ENCODE measurements at regions not wholly inside any gene's neighbourhood (a gene's known extent, or its start where the extent isn't known, plus 50 kb on each side); places are given as distances from the start of the nearest gene placed in this dataset.
A peak's percentile ranks its signal among the peaks of the same experiment; 100 is the strongest.

GRCh38 chr10:78849115-78849514, 219.7 kb upstream of the ZMIZ1 start:
- H3K36me3 Mint-ChIP-seq (ENCODE audit: unreplicated experiment): no peaks in the 10 kb centered on the region
- H3K9me3 Mint-ChIP-seq (ENCODE audit: unreplicated experiment): peaks cover 13% of the 10 kb centered on the region
- H3K4me3 Mint-ChIP-seq (ENCODE audit: unreplicated experiment): no peak overlapping the region

GRCh38 chr10:78849731-78850130, 219.0 kb upstream of the ZMIZ1 start:
- Mint-ChIP-seq H3K27ac (ENCODE audit: unreplicated experiment) (no peak overlapping the region), H3K4me1 (ENCODE audit: low read depth, unreplicated experiment) (peaks cover 33% of the 10 kb centered on the region), H3K27me3 (ENCODE audit: unreplicated experiment) (peaks cover 19% of the 10 kb centered on the region), H3K36me3 (ENCODE audit: unreplicated experiment) (no peaks in the 10 kb centered on the region), H3K9me3 (ENCODE audit: unreplicated experiment) (peaks cover 13% of the 10 kb centered on the region), H3K4me3 (ENCODE audit: unreplicated experiment) (no peak overlapping the region)
- no peak for DNase-seq
- no peak for TF ChIP-seq CTCF (IDR thresholded peaks at IDR 0.05; ENCODE audit: partially characterized antibody, unreplicated experiment)

More at GRCh38 chr10:78849115-78849514, 219.7 kb upstream of the ZMIZ1 start:
- Mint-ChIP-seq H3K4me1 (ENCODE audit: low read depth, unreplicated experiment) (peaks cover 33% of the 10 kb centered on the region), H3K27ac (ENCODE audit: unreplicated experiment) (no peak overlapping the region), H3K27me3 (ENCODE audit: unreplicated experiment) (peaks cover 19% of the 10 kb centered on the region)
- no peak for DNase-seq
- no peak for TF ChIP-seq CTCF (IDR thresholded peaks at IDR 0.05; ENCODE audit: partially characterized antibody, unreplicated experiment)

- Mint-ChIP-seq H3K4me3 (ENCODE audit: unreplicated experiment) (no peak overlapping the region), H3K27ac (ENCODE audit: unreplicated experiment) (peak overlapping the region; percentile 95)
- TF ChIP-seq CTCF (IDR thresholded peaks at IDR 0.05; ENCODE audit: partially characterized antibody, unreplicated experiment): no peak
These were observed 217.9 kb upstream of the ZMIZ1 start for GRCh38 chr10:78850644-78851435.

GRCh38 chr10:78851647-78852046, 217.1 kb upstream of the ZMIZ1 start:
- Mint-ChIP-seq H3K4me1 (ENCODE audit: low read depth, unreplicated experiment) (peaks cover 26% of the 10 kb centered on the region), H3K9me3 (ENCODE audit: unreplicated experiment) (peaks cover 13% of the 10 kb centered on the region), H3K27ac (ENCODE audit: unreplicated experiment) (peak overlapping the region; percentile 95), H3K27me3 (ENCODE audit: unreplicated experiment) (peaks cover 16% of the 10 kb centered on the region), H3K36me3 (ENCODE audit: unreplicated experiment) (no peaks in the 10 kb centered on the region), H3K4me3 (ENCODE audit: unreplicated experiment) (peak overlapping the region; percentile 67)
- peak; percentile 66 for DNase-seq
- no peak for TF ChIP-seq CTCF (IDR thresholded peaks at IDR 0.05; ENCODE audit: partially characterized antibody, unreplicated experiment)

More at GRCh38 chr10:78850644-78851435, 217.9 kb upstream of the ZMIZ1 start:
- peaks cover 13% of the 10 kb centered on the region for H3K9me3 Mint-ChIP-seq (ENCODE audit: unreplicated experiment)
- no peaks in the 10 kb centered on the region for H3K36me3 Mint-ChIP-seq (ENCODE audit: unreplicated experiment)
- peaks cover 30% of the 10 kb centered on the region for H3K4me1 Mint-ChIP-seq (ENCODE audit: low read depth, unreplicated experiment)
- no peak for DNase-seq
- H3K27me3 Mint-ChIP-seq (ENCODE audit: unreplicated experiment): peaks cover 18% of the 10 kb centered on the region
